Stimulated activated effector memory CD8-positive, alpha-beta T cell treated with anti-CD3 and anti-CD28 coated beads, Interleukin-12 subunit alpha, Interleukin-12 subunit beta, amount 100 ng/mL, for 72 hours (primary cell): ENCODE measurements at regions not wholly inside any gene's neighbourhood (a gene's known extent, or its start where the extent isn't known, plus 50 kb on each side); places are given as distances from the start of the nearest gene placed in this dataset.

Experiments used
- ATAC-seq: fragments of 150-1000 bp; cut with Tn5 transposase; 2 replicates; pipeline ENCODE4 v1.10.0; 2021
- DNase-seq, 2 donors: peaks; one replicate each; pipeline ENCODE4 v3.0.0; 2021 to 2022; ENCODE audit warnings: low spot score in 2 of 2
- H3K27ac Mint-ChIP-seq: one replicate; pipeline ENCODE4 v1.8.0; 2022; ENCODE audit warnings: mild to moderate bottlenecking, mixed read lengths
- H3K36me3 Mint-ChIP-seq: one replicate; pipeline ENCODE4 v1.8.0; 2022; ENCODE audit warnings: mild to moderate bottlenecking, mixed read lengths
- H3K4me1 Mint-ChIP-seq: one replicate; pipeline ENCODE4 v1.8.0; 2022; ENCODE audit warnings: mixed read lengths
- H3K4me3 Mint-ChIP-seq: one replicate; pipeline ENCODE4 v1.8.0; 2022; ENCODE audit warnings: mild to moderate bottlenecking, mixed read lengths
- H3K9me3 Mint-ChIP-seq: one replicate; pipeline ENCODE4 v1.8.0; 2022; ENCODE audit warnings: mixed read lengths

GRCh38 chr3:13159890-13160289 lies 86.7 kb upstream of the IQSEC1 start:
- Mint-ChIP-seq H3K4me3 (no peak overlapping the region), H3K4me1 (peaks cover 14% of the 10 kb centered on the region), H3K9me3 (peaks cover 11% of the 10 kb centered on the region), H3K36me3 (no peaks in the 10 kb centered on the region), H3K27ac (no peak overlapping the region)
- no peak for ATAC-seq
- no peak for DNase-seq

GRCh38 chr3:13158871-13159270 lies 85.6 kb upstream of the IQSEC1 start:
- H3K4me3 Mint-ChIP-seq, result no peak overlapping the region
- no peak for DNase-seq
- H3K36me3 Mint-ChIP-seq, result no peaks in the 10 kb centered on the region

GRCh38 chr3:13158408-13158807 lies 85.2 kb upstream of the IQSEC1 start:
- DNase-seq (no peak), ATAC-seq (no peak)
- Mint-ChIP-seq H3K4me1 (peaks cover 13% of the 10 kb centered on the region), H3K36me3 (no peaks in the 10 kb centered on the region), H3K9me3 (peaks cover 15% of the 10 kb centered on the region), H3K4me3 (no peak overlapping the region), H3K27ac (no peak overlapping the region)

More at GRCh38 chr3:13158871-13159270, 85.6 kb upstream of the IQSEC1 start:
- Mint-ChIP-seq H3K27ac (no peak overlapping the region), H3K4me1 (peaks cover 14% of the 10 kb centered on the region), H3K9me3 (peaks cover 15% of the 10 kb centered on the region)
- ATAC-seq, result no peak

GRCh38 chr3:13157986-13158385 lies 84.8 kb upstream of the IQSEC1 start:
- ATAC-seq, result no peak
- Mint-ChIP-seq H3K4me1 (peaks cover 8% of the 10 kb centered on the region), H3K4me3 (no peak overlapping the region), H3K9me3 (peaks cover 15% of the 10 kb centered on the region), H3K27ac (no peak overlapping the region), H3K36me3 (no peaks in the 10 kb centered on the region)
- no peak for DNase-seq

- Mint-ChIP-seq H3K9me3 (peaks cover 15% of the 10 kb centered on the region), H3K36me3 (no peaks in the 10 kb centered on the region), H3K4me3 (no peak overlapping the region), H3K4me1 (peaks cover 6% of the 10 kb centered on the region), H3K27ac (no peak overlapping the region)
- no peak for ATAC-seq
- DNase-seq, result no peak
Observed at GRCh38 chr3:13152826-13153710, 79.8 kb upstream of the IQSEC1 start.

- Mint-ChIP-seq H3K4me3 (no peak overlapping the region), H3K36me3 (no peaks in the 10 kb centered on the region), H3K9me3 (peaks cover 9% of the 10 kb centered on the region), H3K27ac (no peak overlapping the region), H3K4me1 (peaks cover 6% of the 10 kb centered on the region)
- DNase-seq (no peak), ATAC-seq (no peak)
Observed at GRCh38 chr3:13150624-13151023, 77.4 kb upstream of the IQSEC1 start.

GRCh38 chr3:13149330-13150108 lies 76.3 kb upstream of the IQSEC1 start:
- peak overlapping the region; percentile 30 for H3K4me3 Mint-ChIP-seq
- peaks cover under 1% of the 10 kb centered on the region for H3K9me3 Mint-ChIP-seq
- H3K27ac Mint-ChIP-seq, result peak overlapping the region; percentile 83
- H3K4me1 Mint-ChIP-seq, result peaks cover 6% of the 10 kb centered on the region
- no peaks in the 10 kb centered on the region for H3K36me3 Mint-ChIP-seq
- DNase-seq (no peak), ATAC-seq (no peak)

GRCh38 chr3:13148561-13149329 lies 75.5 kb upstream of the IQSEC1 start:
- Mint-ChIP-seq H3K4me3 (no peak overlapping the region), H3K36me3 (no peaks in the 10 kb centered on the region), H3K4me1 (peaks cover 6% of the 10 kb centered on the region), H3K27ac (no peak overlapping the region), H3K9me3 (no peaks in the 10 kb centered on the region)
- ATAC-seq (no peak), DNase-seq (no peak)

GRCh38 chr3:13148126-13148525 lies 74.9 kb upstream of the IQSEC1 start:
- H3K27ac Mint-ChIP-seq, result no peak overlapping the region
- H3K36me3 Mint-ChIP-seq, result no peaks in the 10 kb centered on the region
- no peak for ATAC-seq
- no peak for DNase-seq
- no peaks in the 10 kb centered on the region for H3K9me3 Mint-ChIP-seq
- peaks cover 6% of the 10 kb centered on the region for H3K4me1 Mint-ChIP-seq
- no peak overlapping the region for H3K4me3 Mint-ChIP-seq

- DNase-seq (no peak), ATAC-seq (no peak)
- no peaks in the 10 kb centered on the region for H3K36me3 Mint-ChIP-seq
- no peaks in the 10 kb centered on the region for H3K9me3 Mint-ChIP-seq
- no peak overlapping the region for H3K4me3 Mint-ChIP-seq
- no peak overlapping the region for H3K27ac Mint-ChIP-seq
- H3K4me1 Mint-ChIP-seq, result peaks cover 6% of the 10 kb centered on the region
Observed at GRCh38 chr3:13147344-13147743, 74.1 kb upstream of the IQSEC1 start.

GRCh38 chr3:13146643-13147143 lies 73.5 kb upstream of the IQSEC1 start:
- Mint-ChIP-seq H3K4me1 (peaks cover 6% of the 10 kb centered on the region), H3K36me3 (no peaks in the 10 kb centered on the region), H3K4me3 (no peak overlapping the region), H3K9me3 (no peaks in the 10 kb centered on the region), H3K27ac (no peak overlapping the region)
- ATAC-seq, result no peak
- no peak for DNase-seq

GRCh38 chr3:13145826-13146642 lies 72.8 kb upstream of the IQSEC1 start:
- H3K4me3 Mint-ChIP-seq, result no peak overlapping the region
- DNase-seq (no peak), ATAC-seq (no peak)
- H3K27ac Mint-ChIP-seq, result no peak overlapping the region
- H3K4me1 Mint-ChIP-seq, result peaks cover 6% of the 10 kb centered on the region
- H3K36me3 Mint-ChIP-seq, result no peaks in the 10 kb centered on the region
- H3K9me3 Mint-ChIP-seq, result no peaks in the 10 kb centered on the region

- DNase-seq, result no peak
- H3K9me3 Mint-ChIP-seq, result no peaks in the 10 kb centered on the region
- H3K36me3 Mint-ChIP-seq, result no peaks in the 10 kb centered on the region
- ATAC-seq, result no peak
- peaks cover 6% of the 10 kb centered on the region for H3K4me1 Mint-ChIP-seq
- H3K27ac Mint-ChIP-seq, result no peak overlapping the region
- H3K4me3 Mint-ChIP-seq, result no peak overlapping the region
Observed at GRCh38 chr3:13145131-13145825, 72.0 kb upstream of the IQSEC1 start.
